ENCODE measurements at regions not wholly inside any gene's neighbourhood (a gene's known extent, or its start where the extent isn't known, plus 50 kb on each side); places are given as distances from the start of the nearest gene placed in this dataset.

DNA sequence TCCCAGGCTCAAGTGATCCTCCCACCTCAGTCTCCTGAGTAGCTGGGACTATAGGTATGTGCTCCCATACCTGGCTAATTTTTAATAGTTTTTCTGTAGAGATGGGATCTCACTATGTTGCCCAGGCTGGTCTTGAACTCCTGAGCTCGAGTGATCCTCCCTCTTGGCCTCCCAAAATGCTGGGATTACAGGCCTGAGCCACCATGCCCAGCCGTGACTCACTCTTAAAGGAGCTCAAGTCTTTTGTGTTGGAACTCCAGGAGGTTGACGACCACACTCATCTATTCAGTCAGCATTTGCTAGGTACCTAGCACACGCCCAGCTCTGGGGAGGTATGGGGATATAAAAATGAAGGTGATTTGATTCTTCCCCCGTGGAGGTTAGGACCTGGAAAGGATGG, 62.8 kb downstream of the UTRN start:
- TF ChIP-seq EP300 (IDR thresholded peaks at IDR 0.05; ENCODE audit: borderline replicate concordance) = no peak
- no peak for TF ChIP-seq YY1 (IDR thresholded peaks at IDR 0.05; ENCODE audit: low read depth)
- TF ChIP-seq FOXM1 (IDR thresholded peaks at IDR 0.05; ENCODE audit: borderline replicate concordance, low read depth) = no peak
- no peak for TF ChIP-seq ZBTB7A (IDR thresholded peaks at IDR 0.05; ENCODE audit: low read depth)
- no peak for TF ChIP-seq EGR1 (IDR thresholded peaks at IDR 0.05)

DNA sequence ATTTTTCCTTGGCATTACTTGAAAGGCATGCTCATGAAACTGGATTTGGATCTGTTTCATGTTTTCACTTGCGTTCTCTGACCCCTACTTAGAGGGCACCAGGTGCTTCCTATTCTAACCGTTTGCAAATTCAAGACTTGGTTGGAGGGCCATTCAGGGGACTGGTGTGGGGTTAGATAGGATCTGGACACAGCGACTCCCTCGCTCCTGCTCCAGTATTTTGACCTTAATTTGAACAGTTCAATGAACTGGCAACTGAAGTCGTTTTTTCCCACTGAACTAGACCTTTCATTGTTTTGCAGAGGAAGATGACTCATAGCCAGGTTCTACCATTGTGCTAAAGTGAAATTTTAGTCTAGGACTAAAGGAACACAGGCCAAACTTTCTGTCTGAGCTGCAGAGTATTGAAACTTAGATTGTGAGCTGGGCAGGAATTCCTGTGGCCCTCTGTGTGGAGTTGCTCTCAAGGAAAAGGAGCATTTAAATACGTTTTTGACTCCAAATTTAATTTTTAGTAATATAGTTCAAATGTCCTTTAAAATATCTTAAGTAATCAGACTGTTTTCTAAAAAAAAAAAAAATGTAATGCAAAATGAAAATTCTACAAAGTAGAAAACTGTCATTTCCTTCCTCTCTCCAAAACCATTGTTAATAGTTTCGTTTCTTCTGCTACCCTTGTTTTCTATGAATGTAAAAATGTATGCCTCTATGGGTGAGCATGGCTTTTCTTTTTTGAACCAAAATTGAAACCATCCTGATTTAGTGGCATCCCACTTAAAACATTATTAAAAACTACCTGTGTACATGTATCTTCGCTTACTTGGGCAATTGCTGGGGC, 64.8 kb downstream of the UTRN start:
- TF ChIP-seq CEBPB (IDR thresholded peaks at IDR 0.05) = peak; percentile 10; the same call in 1 of the 2 replicates
- TF ChIP-seq, protein P1, sequence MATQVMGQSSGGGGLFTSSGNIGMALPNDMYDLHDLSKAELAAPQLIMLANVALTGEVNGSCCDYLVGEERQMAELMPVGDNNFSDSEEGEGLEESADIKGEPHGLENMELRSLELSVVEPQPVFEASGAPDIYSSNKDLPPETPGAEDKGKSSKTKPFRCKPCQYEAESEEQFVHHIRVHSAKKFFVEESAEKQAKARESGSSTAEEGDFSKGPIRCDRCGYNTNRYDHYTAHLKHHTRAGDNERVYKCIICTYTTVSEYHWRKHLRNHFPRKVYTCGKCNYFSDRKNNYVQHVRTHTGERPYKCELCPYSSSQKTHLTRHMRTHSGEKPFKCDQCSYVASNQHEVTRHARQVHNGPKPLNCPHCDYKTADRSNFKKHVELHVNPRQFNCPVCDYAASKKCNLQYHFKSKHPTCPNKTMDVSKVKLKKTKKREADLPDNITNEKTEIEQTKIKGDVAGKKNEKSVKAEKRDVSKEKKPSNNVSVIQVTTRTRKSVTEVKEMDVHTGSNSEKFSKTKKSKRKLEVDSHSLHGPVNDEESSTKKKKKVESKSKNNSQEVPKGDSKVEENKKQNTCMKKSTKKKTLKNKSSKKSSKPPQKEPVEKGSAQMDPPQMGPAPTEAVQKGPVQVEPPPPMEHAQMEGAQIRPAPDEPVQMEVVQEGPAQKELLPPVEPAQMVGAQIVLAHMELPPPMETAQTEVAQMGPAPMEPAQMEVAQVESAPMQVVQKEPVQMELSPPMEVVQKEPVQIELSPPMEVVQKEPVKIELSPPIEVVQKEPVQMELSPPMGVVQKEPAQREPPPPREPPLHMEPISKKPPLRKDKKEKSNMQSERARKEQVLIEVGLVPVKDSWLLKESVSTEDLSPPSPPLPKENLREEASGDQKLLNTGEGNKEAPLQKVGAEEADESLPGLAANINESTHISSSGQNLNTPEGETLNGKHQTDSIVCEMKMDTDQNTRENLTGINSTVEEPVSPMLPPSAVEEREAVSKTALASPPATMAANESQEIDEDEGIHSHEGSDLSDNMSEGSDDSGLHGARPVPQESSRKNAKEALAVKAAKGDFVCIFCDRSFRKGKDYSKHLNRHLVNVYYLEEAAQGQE (IDR thresholded peaks at IDR 0.05; ENCODE audit: low read depth) = no peak
- peak; percentile 73; the same call in 1 of the 2 replicates for TF ChIP-seq EP300 (IDR thresholded peaks at IDR 0.05; ENCODE audit: borderline replicate concordance)
- TF ChIP-seq FOXM1 (IDR thresholded peaks at IDR 0.05; ENCODE audit: borderline replicate concordance, low read depth) = peak; percentile 44; the same call in 1 of the 2 replicates
- TF ChIP-seq YY1 (IDR thresholded peaks at IDR 0.05; ENCODE audit: low read depth) = no peak
- peak; percentile 17; the same call in 1 of the 2 replicates for TF ChIP-seq RAD21 (IDR thresholded peaks at IDR 0.05; ENCODE audit: low read depth)
- peak; percentile 76 for TF ChIP-seq NFIC (IDR thresholded peaks at IDR 0.05)

DNA sequence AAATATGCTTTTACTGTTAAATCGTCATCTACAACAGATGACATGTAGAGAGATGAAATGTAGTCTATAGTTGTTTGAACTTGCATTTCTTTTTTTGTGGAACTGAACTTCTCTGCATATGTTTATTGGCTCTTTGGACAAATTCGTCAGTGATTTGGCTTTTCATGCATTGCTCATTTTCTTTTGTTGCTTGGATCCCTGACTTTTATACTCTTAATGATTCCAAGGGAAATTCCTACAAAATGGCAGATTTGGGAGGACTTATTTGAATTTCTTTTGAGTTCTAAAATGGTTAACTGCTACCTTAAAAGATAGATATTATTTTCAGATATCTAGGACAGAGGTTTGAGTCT, 65.4 kb downstream of the UTRN start:
- TF ChIP-seq, protein P2, sequence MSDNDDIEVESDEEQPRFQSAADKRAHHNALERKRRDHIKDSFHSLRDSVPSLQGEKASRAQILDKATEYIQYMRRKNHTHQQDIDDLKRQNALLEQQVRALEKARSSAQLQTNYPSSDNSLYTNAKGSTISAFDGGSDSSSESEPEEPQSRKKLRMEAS (IDR thresholded peaks at IDR 0.05) = no peak
- TF ChIP-seq TCF12 (IDR thresholded peaks at IDR 0.05; ENCODE audit: low read depth) = no peak
- TF ChIP-seq EGR1 (IDR thresholded peaks at IDR 0.05) = no peak
- TF ChIP-seq TAF1 (IDR thresholded peaks at IDR 0.05; ENCODE audit: low read depth) = no peak
- no peak for TF ChIP-seq NFIC (IDR thresholded peaks at IDR 0.05)
- TF ChIP-seq RAD21 (IDR thresholded peaks at IDR 0.05; ENCODE audit: low read depth) = no peak
- no peak for TF ChIP-seq CREB1 (IDR thresholded peaks at IDR 0.05; ENCODE audit: low read depth)
- TF ChIP-seq, protein P1 (IDR thresholded peaks at IDR 0.05; ENCODE audit: low read depth) = no peak
- TF ChIP-seq TEAD4 (IDR thresholded peaks at IDR 0.05) = no peak
- no peak for TF ChIP-seq YY1 (IDR thresholded peaks at IDR 0.05; ENCODE audit: low read depth)
- no peak for TF ChIP-seq ZBTB7A (IDR thresholded peaks at IDR 0.05; ENCODE audit: low read depth)
- no peak for TF ChIP-seq FOXM1 (IDR thresholded peaks at IDR 0.05; ENCODE audit: borderline replicate concordance, low read depth)
- no peak for TF ChIP-seq EP300 (IDR thresholded peaks at IDR 0.05; ENCODE audit: borderline replicate concordance)
- TF ChIP-seq CEBPB (IDR thresholded peaks at IDR 0.05) = no peak
- TF ChIP-seq, protein P3, sequence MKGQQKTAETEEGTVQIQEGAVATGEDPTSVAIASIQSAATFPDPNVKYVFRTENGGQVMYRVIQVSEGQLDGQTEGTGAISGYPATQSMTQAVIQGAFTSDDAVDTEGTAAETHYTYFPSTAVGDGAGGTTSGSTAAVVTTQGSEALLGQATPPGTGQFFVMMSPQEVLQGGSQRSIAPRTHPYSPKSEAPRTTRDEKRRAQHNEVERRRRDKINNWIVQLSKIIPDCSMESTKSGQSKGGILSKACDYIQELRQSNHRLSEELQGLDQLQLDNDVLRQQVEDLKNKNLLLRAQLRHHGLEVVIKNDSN (IDR thresholded peaks at IDR 0.05) = no peak

DNA sequence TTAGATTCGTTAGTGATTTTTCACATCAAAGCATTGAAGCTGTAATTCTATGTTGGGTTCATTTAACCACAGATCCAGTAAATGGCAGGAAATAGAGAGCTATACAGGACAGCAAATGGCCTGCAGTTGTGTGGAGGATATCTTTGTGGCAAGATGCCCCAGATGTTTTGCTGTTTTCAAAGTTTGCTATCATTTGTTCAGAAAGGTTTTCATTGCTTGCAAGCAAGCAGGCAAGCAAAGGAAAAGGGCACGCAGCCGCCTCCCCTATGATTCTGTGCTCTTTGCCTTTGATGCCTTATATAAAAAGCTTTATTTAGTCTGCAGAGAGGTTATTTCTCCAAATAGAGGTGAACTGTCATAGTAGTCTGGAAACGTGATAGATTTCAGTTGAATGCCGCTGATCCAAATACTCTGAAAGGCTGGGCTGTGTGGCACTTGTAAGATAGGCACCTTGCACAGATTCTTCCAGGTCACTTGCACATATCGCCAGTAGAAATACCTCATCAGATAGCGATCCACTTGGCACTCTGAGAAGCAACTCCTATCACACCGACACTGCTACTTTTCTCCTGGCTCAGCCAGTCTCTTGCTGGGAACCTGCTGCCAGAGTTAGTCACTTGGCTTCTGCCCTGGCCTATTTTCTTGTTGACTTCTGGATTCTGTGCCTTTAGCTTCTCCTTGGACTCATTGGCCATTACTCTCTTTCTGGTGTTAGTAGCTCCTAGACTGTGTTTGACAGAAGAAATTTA, 66.4 kb downstream of the UTRN start:
- TF ChIP-seq TCF12 (IDR thresholded peaks at IDR 0.05; ENCODE audit: low read depth) = no peak
- TF ChIP-seq, protein P2 (IDR thresholded peaks at IDR 0.05) = no peak
- TF ChIP-seq CREB1 (IDR thresholded peaks at IDR 0.05; ENCODE audit: low read depth) = no peak
- no peak for TF ChIP-seq EP300 (IDR thresholded peaks at IDR 0.05; ENCODE audit: borderline replicate concordance)
- TF ChIP-seq RAD21 (IDR thresholded peaks at IDR 0.05; ENCODE audit: low read depth) = no peak
- TF ChIP-seq, protein P1 (IDR thresholded peaks at IDR 0.05; ENCODE audit: low read depth) = no peak
- no peak for TF ChIP-seq TEAD4 (IDR thresholded peaks at IDR 0.05)
